Caco-2 (cell line): ENCODE measurements at regions not wholly inside any gene's neighbourhood (a gene's known extent, or its start where the extent isn't known, plus 50 kb on each side); places are given as distances from the start of the nearest gene placed in this dataset.

ENCODE experiments used
- BruUV-seq: library from RNA; stranded (reverse); fragments of 400-500 nt; replicated peaks from 2 replicates; lab custom pipeline; 2021; lab: Mats Ljungman, UMichigan
- CTCF ChIA-PET: fragments of 300-600 bp; sonication (Branson Sonifier 250); formaldehyde crosslinking; loops from one replicate; lab custom pipeline; 2022; ENCODE audit warnings: antibody characterized with exemption; lab: Charles Lee
- POLR2A ChIA-PET: fragments of 300-600 bp; sonication (Branson Sonifier 250); formaldehyde crosslinking; loops from one replicate; lab custom pipeline; 2022; ENCODE audit warnings: antibody characterized with exemption; lab: Charles Lee
- DNase-seq, 2 experiments: peaks; one replicate each; pipeline versions ENCODE4 v3.0.0 to v3.0.0-alpha.2; 2020 to 2022
- H3K27me3 ChIP-seq: replicated peaks from 2 replicates; pipeline ENCODE4 v1.6.0; 2011; ENCODE audit warnings: low read length; ENCODE audit not compliant: control insufficient read depth, insufficient read depth
- H3K36me3 ChIP-seq: 2 replicates; pipeline ENCODE4 v1.5.1; 2011; ENCODE audit warnings: low read length; ENCODE audit not compliant: control insufficient read depth, insufficient read depth
- H3K4me1 ChIP-seq: fragments of 250-450 bp; sonication (Bioruptor Pico); 2 replicates; pipeline ENCODE4 v1.5.1; 2020; ENCODE audit warnings: mild to moderate bottlenecking
- H3K4me3 ChIP-seq: 2 replicates; pipeline ENCODE4 v1.5.1; 2011; ENCODE audit warnings: low read depth, mild to moderate bottlenecking, control low read depth, low read length
- H3K9me3 ChIP-seq: fragments of 250-450 bp; sonication (Bioruptor Pico); 2 replicates; pipeline ENCODE4 v1.5.1; 2020; ENCODE audit warnings: mild to moderate bottlenecking, moderate library complexity
- H3K27ac Mint-ChIP-seq: one replicate; pipeline ENCODE4 v1.8.0; 2022; ENCODE audit warnings: mixed read lengths; ENCODE audit not compliant: unreplicated experiment
- H3K27me3 Mint-ChIP-seq: one replicate; pipeline ENCODE4 v1.8.0; 2022; ENCODE audit warnings: mixed read lengths; ENCODE audit not compliant: insufficient read depth, unreplicated experiment
- H3K36me3 Mint-ChIP-seq: one replicate; pipeline ENCODE4 v1.8.0; 2022; ENCODE audit warnings: mild to moderate bottlenecking, mixed read lengths; ENCODE audit not compliant: insufficient read depth, unreplicated experiment
- H3K4me1 Mint-ChIP-seq: one replicate; pipeline ENCODE4 v1.8.0; 2022; ENCODE audit warnings: low read depth, mixed read lengths; ENCODE audit not compliant: unreplicated experiment
- H3K4me3 Mint-ChIP-seq: one replicate; pipeline ENCODE4 v1.8.0; 2022; ENCODE audit warnings: mild to moderate bottlenecking, moderate library complexity, mixed read lengths; ENCODE audit not compliant: unreplicated experiment
- H3K9me3 Mint-ChIP-seq: one replicate; pipeline ENCODE4 v1.8.0; 2022; ENCODE audit warnings: mixed read lengths; ENCODE audit not compliant: unreplicated experiment
- intact Hi-C: fragments of 100-400 bp; cut with micrococcal nuclease; formaldehyde crosslinking; loops from one replicate; pipeline ENCODE4 v1.10.0; 2022; ENCODE audit not compliant: unreplicated experiment
- TF ChIP-seq, protein P1 (sequence below), 2 experiments: fragments of 200-600 bp in 1 of 2; IDR thresholded peaks; 1 replicate in 1 of 2; 2 replicates in 1 of 2; pipeline versions ENCODE4 v1.5.1 to v1.8.0; 2011 to 2022; ENCODE audit warnings: antibody characterized with exemption in 1 of 2, control low read depth in 1 of 2, inconsistent platforms in 1 of 2, low read depth in 1 of 2, low read length in 1 of 2, mild to moderate bottlenecking in 1 of 2, moderate library complexity in 1 of 2; ENCODE audit not compliant: insufficient read depth in 1 of 2, severe bottlenecking in 1 of 2, unreplicated experiment in 1 of 2

DNA sequence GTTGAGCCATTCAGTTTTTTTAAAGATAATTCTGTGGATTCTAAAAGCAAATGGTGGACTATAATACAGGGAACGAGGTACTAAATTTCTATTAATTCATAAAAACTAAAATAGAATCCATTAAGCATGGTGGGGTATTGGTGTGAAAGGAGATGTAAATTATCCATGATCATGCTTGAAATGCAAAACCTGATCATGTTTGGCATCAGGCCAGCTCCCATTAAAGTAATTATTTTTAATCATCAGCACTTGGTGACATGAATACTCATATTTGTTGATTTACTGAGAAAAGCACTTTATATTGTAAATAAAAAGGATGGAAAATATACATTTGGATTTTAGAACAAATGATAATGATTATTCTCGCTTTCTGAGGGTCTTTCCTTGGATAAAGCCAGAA lies 232.3 kb upstream of the MEIS1 start:
- CTCF ChIA-PET: no interaction called here

DNA sequence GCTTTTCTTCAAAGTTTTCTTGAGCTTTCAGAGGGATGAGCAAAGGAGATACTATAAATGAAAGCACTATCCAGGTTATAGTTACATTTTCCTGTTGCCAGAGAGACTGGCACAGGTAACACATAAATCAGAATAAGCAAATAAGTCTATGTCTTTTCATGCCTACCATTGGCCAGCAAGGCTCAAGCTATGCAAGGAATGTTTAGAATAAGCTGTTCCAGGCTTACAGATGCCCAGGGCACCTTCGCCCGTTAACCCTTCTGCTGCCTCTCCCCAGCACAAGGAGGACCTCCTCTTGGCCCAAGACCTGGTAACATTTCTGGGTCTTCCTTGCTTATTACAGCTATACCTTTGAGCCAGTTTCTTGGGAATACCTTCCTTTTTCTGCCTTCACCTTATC lies 233.7 kb upstream of the MEIS1 start:
- BruUV-seq: no TSS peak
- CTCF ChIA-PET: no interaction called here
- TF ChIP-seq, protein P1, sequence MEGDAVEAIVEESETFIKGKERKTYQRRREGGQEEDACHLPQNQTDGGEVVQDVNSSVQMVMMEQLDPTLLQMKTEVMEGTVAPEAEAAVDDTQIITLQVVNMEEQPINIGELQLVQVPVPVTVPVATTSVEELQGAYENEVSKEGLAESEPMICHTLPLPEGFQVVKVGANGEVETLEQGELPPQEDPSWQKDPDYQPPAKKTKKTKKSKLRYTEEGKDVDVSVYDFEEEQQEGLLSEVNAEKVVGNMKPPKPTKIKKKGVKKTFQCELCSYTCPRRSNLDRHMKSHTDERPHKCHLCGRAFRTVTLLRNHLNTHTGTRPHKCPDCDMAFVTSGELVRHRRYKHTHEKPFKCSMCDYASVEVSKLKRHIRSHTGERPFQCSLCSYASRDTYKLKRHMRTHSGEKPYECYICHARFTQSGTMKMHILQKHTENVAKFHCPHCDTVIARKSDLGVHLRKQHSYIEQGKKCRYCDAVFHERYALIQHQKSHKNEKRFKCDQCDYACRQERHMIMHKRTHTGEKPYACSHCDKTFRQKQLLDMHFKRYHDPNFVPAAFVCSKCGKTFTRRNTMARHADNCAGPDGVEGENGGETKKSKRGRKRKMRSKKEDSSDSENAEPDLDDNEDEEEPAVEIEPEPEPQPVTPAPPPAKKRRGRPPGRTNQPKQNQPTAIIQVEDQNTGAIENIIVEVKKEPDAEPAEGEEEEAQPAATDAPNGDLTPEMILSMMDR (IDR thresholded peaks at IDR 0.05; ENCODE audit: insufficient read depth in 1 of 2, low read depth in 1 of 2, low read length in 1 of 2, severe bottlenecking in 1 of 2, unreplicated experiment in 1 of 2): no peak
- Histone ChIP-seq H3K27me3 (no peaks in the 10 kb centered on the region), H3K4me3 (no peak overlapping the region), H3K9me3 (no peaks in the 10 kb centered on the region), H3K4me1 (no peaks in the 10 kb centered on the region), H3K36me3 (no peaks in the 10 kb centered on the region)
- H3K27ac Mint-ChIP-seq: no peak overlapping the region
- peaks cover 16% of the 10 kb centered on the region for H3K9me3 Mint-ChIP-seq
- H3K4me1 Mint-ChIP-seq: no peaks in the 10 kb centered on the region
- no peak for DNase-seq
- POLR2A ChIA-PET: no interaction called here
- no peaks in the 10 kb centered on the region for H3K36me3 Mint-ChIP-seq
- H3K4me3 Mint-ChIP-seq: no peak overlapping the region
- intact Hi-C loops: no loop called here
- H3K27me3 Mint-ChIP-seq: peaks cover 13% of the 10 kb centered on the region

More for the DNA sequence above, 232.3 kb upstream of the MEIS1 start:
- H3K4me3 Mint-ChIP-seq: no peak overlapping the region
- DNase-seq: no peak
- H3K27me3 Mint-ChIP-seq: peaks cover 7% of the 10 kb centered on the region
- H3K4me3 ChIP-seq: no peak overlapping the region
- H3K9me3 Mint-ChIP-seq: peaks cover 19% of the 10 kb centered on the region
- TF ChIP-seq, protein P1 (IDR thresholded peaks at IDR 0.05; ENCODE audit: insufficient read depth in 1 of 2, low read depth in 1 of 2, low read length in 1 of 2, severe bottlenecking in 1 of 2, unreplicated experiment in 1 of 2): no peak
- no TSS peak for BruUV-seq
- H3K9me3 ChIP-seq: no peaks in the 10 kb centered on the region
- intact Hi-C loops: no loop called here
- no peak overlapping the region for H3K27ac Mint-ChIP-seq
- H3K36me3 Mint-ChIP-seq: no peaks in the 10 kb centered on the region
- H3K27me3 ChIP-seq: no peaks in the 10 kb centered on the region
- H3K4me1 Mint-ChIP-seq: no peaks in the 10 kb centered on the region
- no peaks in the 10 kb centered on the region for H3K36me3 ChIP-seq
- no peaks in the 10 kb centered on the region for H3K4me1 ChIP-seq
- POLR2A ChIA-PET: no interaction called here

DNA sequence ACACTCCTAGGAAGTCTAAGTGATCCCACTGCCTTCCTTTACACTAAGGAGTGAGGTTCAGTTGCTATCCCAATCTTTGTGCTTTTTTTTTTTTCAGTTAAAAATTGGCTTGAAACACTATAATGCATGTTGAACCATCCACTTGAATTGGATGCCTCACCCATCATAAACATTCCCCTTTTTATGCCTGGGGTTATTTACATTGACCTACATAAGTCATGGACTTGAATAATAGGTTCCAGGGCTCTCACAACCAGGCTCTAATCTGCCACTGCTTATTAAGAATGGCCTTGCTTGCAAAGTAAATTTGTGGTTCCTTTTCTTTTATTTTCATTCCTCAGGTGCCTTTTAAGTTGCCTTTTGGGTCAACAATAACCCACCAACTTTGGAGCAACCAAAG lies 236.1 kb upstream of the MEIS1 start:
- no TSS peak for BruUV-seq
- H3K9me3 Mint-ChIP-seq: peaks cover 8% of the 10 kb centered on the region

More for the DNA sequence above, 236.1 kb upstream of the MEIS1 start:
- Histone ChIP-seq H3K27me3 (no peaks in the 10 kb centered on the region), H3K4me1 (no peaks in the 10 kb centered on the region), H3K9me3 (no peaks in the 10 kb centered on the region), H3K36me3 (no peaks in the 10 kb centered on the region), H3K4me3 (no peak overlapping the region)
- intact Hi-C loops: no loop called here
- H3K36me3 Mint-ChIP-seq: no peaks in the 10 kb centered on the region
- POLR2A ChIA-PET: no interaction called here
- TF ChIP-seq, protein P1 (IDR thresholded peaks at IDR 0.05; ENCODE audit: insufficient read depth in 1 of 2, low read depth in 1 of 2, low read length in 1 of 2, severe bottlenecking in 1 of 2, unreplicated experiment in 1 of 2): no peak
- H3K4me3 Mint-ChIP-seq: no peak overlapping the region
- DNase-seq: no peak
- no peak overlapping the region for H3K27ac Mint-ChIP-seq
- no peaks in the 10 kb centered on the region for H3K4me1 Mint-ChIP-seq
- peaks cover 16% of the 10 kb centered on the region for H3K27me3 Mint-ChIP-seq
- CTCF ChIA-PET: no interaction called here
